GM18520 (cell line): ENCODE measurements at regions not wholly inside any gene's neighbourhood (a gene's known extent, or its start where the extent isn't known, plus 50 kb on each side); places are given as distances from the start of the nearest gene placed in this dataset.
"Not testable (repeated sequence)": the region's sequence is repeated elsewhere in the genome, so short reads cannot be mapped to it uniquely, and the experiment has no call there.

Experiments used
- ATAC-seq: cut with Tn5 transposase; IDR thresholded peaks from one replicate; pipeline ENCODE4 v1.9.1; 2021; ENCODE audit not compliant: unreplicated experiment

- ATAC-seq: not testable (repeated sequence)
Measured at GRCh38 chr2:150114089-150114488, 373.4 kb downstream of the RND3 start.

- ATAC-seq: no peak
Measured at GRCh38 chr2:150110548-150110947, 376.9 kb downstream of the RND3 start.

GRCh38 chr2:150109912-150110311 lies 377.6 kb downstream of the RND3 start:
- ATAC-seq: no peak

GRCh38 chr2:150109028-150109427 lies 378.4 kb downstream of the RND3 start:
- ATAC-seq: no peak

GRCh38 chr2:150107816-150108215 lies 379.7 kb downstream of the RND3 start:
- ATAC-seq: no peak

- ATAC-seq: no peak
Measured at GRCh38 chr2:150107170-150107569, 380.3 kb downstream of the RND3 start.

- ATAC-seq: no peak
Measured at GRCh38 chr2:150101947-150102346, 385.5 kb downstream of the RND3 start.

GRCh38 chr2:150100834-150101233 lies 386.6 kb downstream of the RND3 start:
- ATAC-seq: no peak

- no peak for ATAC-seq
Measured at GRCh38 chr2:150100336-150100735, 387.1 kb downstream of the RND3 start.

- no peak for ATAC-seq
Measured at GRCh38 chr2:150099805-150100204, 387.7 kb downstream of the RND3 start.

GRCh38 chr2:150097901-150098531 lies 389.5 kb downstream of the RND3 start:
- ATAC-seq: no peak

GRCh38 chr2:150097402-150097801 lies 390.1 kb downstream of the RND3 start:
- no peak for ATAC-seq

- ATAC-seq: no peak
Measured at GRCh38 chr2:150095361-150096095, 391.9 kb downstream of the RND3 start.

GRCh38 chr2:150091846-150092245 lies 395.6 kb downstream of the RND3 start:
- ATAC-seq: no peak

GRCh38 chr2:150090031-150090430 lies 397.4 kb downstream of the RND3 start:
- no peak for ATAC-seq

- ATAC-seq: no peak
Measured at GRCh38 chr2:150088538-150088937, 398.9 kb downstream of the RND3 start.

GRCh38 chr2:150085478-150085877 lies 402.0 kb downstream of the RND3 start:
- ATAC-seq: no peak

- ATAC-seq: no peak
Measured at GRCh38 chr2:150081775-150082481, 405.5 kb downstream of the RND3 start.

GRCh38 chr2:150076281-150076680 lies 411.2 kb downstream of the RND3 start:
- ATAC-seq: no peak

- no peak for ATAC-seq
Measured at GRCh38 chr2:150075831-150076230, 411.6 kb downstream of the RND3 start.

GRCh38 chr2:150066490-150066889 lies 421.0 kb downstream of the RND3 start:
- no peak for ATAC-seq

- no peak for ATAC-seq
Measured at GRCh38 chr2:150063931-150064548, 423.4 kb downstream of the RND3 start.
